Endothelial cell of umbilical vein (primary cell): ENCODE measurements at regions not wholly inside any gene's neighbourhood (a gene's known extent, or its start where the extent isn't known, plus 50 kb on each side); places are given as distances from the start of the nearest gene placed in this dataset.

Experiments
- BruUV-seq: library from RNA; stranded (reverse); fragments of 400-500 nt; replicated peaks from 2 replicates; lab custom pipeline; 2021; lab: Mats Ljungman, UMichigan
- CTCF ChIA-PET: fragments of 300-600, 350-600 bp; sonication (Branson Sonifier 250); formaldehyde crosslinking; loops from one replicate; lab custom pipeline; 2021; ENCODE audit warnings: antibody characterized with exemption, inconsistent platforms; lab: Charles Lee
- POLR2A ChIA-PET: fragments of 300-600, 350-600 bp; sonication (Branson Sonifier 250); formaldehyde crosslinking; loops from one replicate; lab custom pipeline; 2021; ENCODE audit warnings: antibody characterized with exemption, inconsistent platforms; lab: Charles Lee
- DNase-seq: peaks from one replicate; pipeline ENCODE4 v3.0.0-alpha.2; 2011; ENCODE audit warnings: low read depth, low spot score
- FAIRE-seq: peaks from 2 replicates; lab custom pipeline; 2011; peaks lifted over from hg19 to GRCh38; lab: Jason Lieb, UNC
- H2AFZ ChIP-seq: 2 replicates; pipeline ENCODE4 v1.6.0; 2012; ENCODE audit warnings: low read depth, low read length, control low read depth, inconsistent platforms
- H3K27ac ChIP-seq: 2 replicates; pipeline ENCODE4 v1.5.1; 2011; ENCODE audit warnings: low read depth, mild to moderate bottlenecking, control low read depth, low read length, moderate library complexity; ENCODE audit not compliant: insufficient read depth
- H3K27me3 ChIP-seq, 2 experiments: 2 replicates each; pipeline versions ENCODE4 v1.6.0 to v1.6.1; 2011; ENCODE audit warnings: low read length in 2 of 2, mixed read lengths in 1 of 2; ENCODE audit not compliant: control insufficient read depth in 2 of 2, insufficient read depth in 2 of 2
- H3K36me3 ChIP-seq, 2 experiments: 2 replicates in 1 of 2; 3 replicates in 1 of 2; pipeline ENCODE4 v1.5.1; 2011; ENCODE audit warnings: low read length in 2 of 2, mild to moderate bottlenecking in 1 of 2, moderate library complexity in 1 of 2; ENCODE audit not compliant: control insufficient read depth in 2 of 2, insufficient read depth in 2 of 2; ENCODE audit errors: extremely low read depth in 1 of 2
- H3K4me1 ChIP-seq: 3 replicates; pipeline ENCODE4 v1.5.1; 2011; ENCODE audit warnings: mild to moderate bottlenecking, low read length; ENCODE audit not compliant: control insufficient read depth, insufficient read depth; ENCODE audit errors: extremely low read depth
- H3K4me2 ChIP-seq: 2 replicates; pipeline ENCODE4 v1.6.1; 2011; ENCODE audit warnings: low read length, control low read depth, mixed read lengths; ENCODE audit not compliant: insufficient read depth
- H3K4me3 ChIP-seq, 3 experiments: fragments of 200-600 bp in 1 of 3; sonication (generic), shearing (Covaris generic) in 1 of 3; replicated peaks in 1 of 3; 2 replicates each; pipeline ENCODE4 v1.5.1; 2011 to 2016; ENCODE audit warnings: control low read depth in 3 of 3, low read length in 3 of 3, mild to moderate bottlenecking in 2 of 3, inconsistent platforms in 1 of 3, low read depth in 1 of 3, moderate library complexity in 1 of 3; ENCODE audit not compliant: insufficient read depth in 1 of 3
- H3K79me2 ChIP-seq: 2 replicates; pipeline ENCODE4 v1.6.0; 2012; ENCODE audit warnings: low read length, inconsistent platforms; ENCODE audit not compliant: control insufficient read depth, insufficient read depth
- H3K9ac ChIP-seq: replicated peaks from 2 replicates; pipeline ENCODE3; 2011; ENCODE audit warnings: low read length, control low read depth; ENCODE audit not compliant: insufficient read depth; ENCODE audit errors: extremely low read depth
- H3K9me1 ChIP-seq: replicated peaks from 3 replicates; pipeline ENCODE4 v1.6.0; 2011; ENCODE audit warnings: mild to moderate bottlenecking, low read length; ENCODE audit not compliant: control insufficient read depth, insufficient read depth; ENCODE audit errors: extremely low read depth
- H3K9me3 ChIP-seq: replicated peaks from 2 replicates; pipeline ENCODE4 v1.5.1; 2012; ENCODE audit warnings: low read length, inconsistent platforms; ENCODE audit not compliant: control insufficient read depth, insufficient read depth
- H4K20me1 ChIP-seq: replicated peaks from 2 replicates; pipeline ENCODE3; 2011; ENCODE audit warnings: mild to moderate bottlenecking, low read length; ENCODE audit not compliant: control insufficient read depth, insufficient read depth; ENCODE audit errors: extremely low read depth
- CTCF ChIP-seq, 2 donors: IDR thresholded peaks; 1 replicate in 1 of 2; 2 replicates in 1 of 2; pipeline ENCODE4 v1.5.1; 2011; ENCODE audit warnings: low read length in 2 of 2, mild to moderate bottlenecking in 2 of 2, moderate library complexity in 2 of 2, control low read depth in 1 of 2, inconsistent platforms in 1 of 2, low read depth in 1 of 2; ENCODE audit not compliant: insufficient read depth in 1 of 2; ENCODE audit errors: extremely low read depth in 1 of 2
- EZH2 ChIP-seq: IDR thresholded peaks from 2 replicates; pipeline ENCODE4 v1.6.1; 2012; ENCODE audit warnings: borderline replicate concordance, low read depth, mild to moderate bottlenecking, moderate library complexity, low read length, inconsistent platforms; ENCODE audit not compliant: severe bottlenecking
- FOS ChIP-seq: IDR thresholded peaks from 2 replicates; pipeline ENCODE4 v1.6.1; 2011; ENCODE audit warnings: mild to moderate bottlenecking, low read length, moderate library complexity, borderline replicate concordance; ENCODE audit not compliant: insufficient read depth
- GATA2 ChIP-seq: IDR thresholded peaks from 2 replicates; pipeline ENCODE4 v1.7.0; 2011; ENCODE audit warnings: low read depth, mild to moderate bottlenecking, moderate library complexity, mixed read lengths, low read length; ENCODE audit not compliant: insufficient read length, insufficient read depth
- JUN ChIP-seq: IDR thresholded peaks from 2 replicates; pipeline ENCODE4 v1.6.1; 2011; ENCODE audit warnings: borderline replicate concordance, low read depth; ENCODE audit not compliant: insufficient read length, insufficient read depth
- MAX ChIP-seq: IDR thresholded peaks from 2 replicates; pipeline ENCODE4 v1.6.1; 2011; ENCODE audit not compliant: insufficient read depth, insufficient read length
- MYC ChIP-seq: IDR thresholded peaks from one replicate; pipeline ENCODE4 v1.6.1; 2011; ENCODE audit warnings: mild to moderate bottlenecking, low read depth, low read length
- POLR2A ChIP-seq: IDR thresholded peaks from 2 replicates; pipeline ENCODE4 v1.6.1; 2012; ENCODE audit warnings: low read depth, mild to moderate bottlenecking, control low read depth, low read length
- POLR2AphosphoS5 ChIP-seq: IDR thresholded peaks from 2 replicates; pipeline ENCODE4 v1.6.1; 2012; ENCODE audit warnings: low read depth, mild to moderate bottlenecking, control low read depth, low read length, moderate library complexity; ENCODE audit not compliant: insufficient read depth
- dilution Hi-C: fragments of 300-500 bp; cut with MboI; formaldehyde crosslinking; loops from one replicate; pipeline ENCODE4 v1.15.0; 2019; ENCODE audit warnings: low sequenced_read_pairs; ENCODE audit not compliant: extremely low pct_ligation_motif_present
- intact Hi-C: fragments of 100-400 bp; cut with micrococcal nuclease; formaldehyde crosslinking; loops from one replicate; pipeline ENCODE4 v1.10.0; 2022

GRCh38 chr2:222052934-222053367, 245.8 kb downstream of the PAX3 start:
- H3K79me2 ChIP-seq = no peaks in the 10 kb centered on the region
- H3K9me3 ChIP-seq = no peaks in the 10 kb centered on the region
- H3K27ac ChIP-seq = no peak overlapping the region
- DNase-seq (no peak), FAIRE-seq (no peak)
- intact Hi-C loops = no loop called here
- H2AFZ ChIP-seq = no peak overlapping the region
- H3K4me2 ChIP-seq = no peak overlapping the region
- POLR2A ChIA-PET = no interaction called here
- CTCF ChIA-PET = interaction anchor here (0.9 to 1.7 kb wide), 4 partner anchors 14 to 558 kb away, joined by 3 to 11 read pairs (median 6); no protein-coding TSS in a partner anchor
- no peak overlapping the region for H3K4me3 ChIP-seq
- no peaks in the 10 kb centered on the region for H3K4me1 ChIP-seq
- peaks cover 2% of the 10 kb centered on the region for H3K9me1 ChIP-seq
- TF ChIP-seq CTCF (IDR thresholded peaks at IDR 0.05; ENCODE audit: extremely low read depth in 1 of 2, insufficient read depth in 1 of 2, low read depth in 1 of 2, low read length in 2 of 2) (no peak), MAX (no peak), POLR2A (no peak), FOS (no peak), EZH2 (no peak), MYC (no peak), POLR2AphosphoS5 (no peak), GATA2 (no peak), JUN (no peak)
- no peak overlapping the region for H3K9ac ChIP-seq
- dilution Hi-C loops = no loop called here
- no peaks in the 10 kb centered on the region for H3K36me3 ChIP-seq
- no TSS peak for BruUV-seq
- peaks cover 4 to 6% of the 10 kb centered on the region in 2 experiments for H3K27me3 ChIP-seq
- H4K20me1 ChIP-seq = no peaks in the 10 kb centered on the region
